ENCODE measurements at regions not wholly inside any gene's neighbourhood (a gene's known extent, or its start where the extent isn't known, plus 50 kb on each side); places are given as distances from the start of the nearest gene placed in this dataset.
"Not testable (repeated sequence)": the region's sequence is repeated elsewhere in the genome, so short reads cannot be mapped to it uniquely, and the experiment has no call there.

DNA sequence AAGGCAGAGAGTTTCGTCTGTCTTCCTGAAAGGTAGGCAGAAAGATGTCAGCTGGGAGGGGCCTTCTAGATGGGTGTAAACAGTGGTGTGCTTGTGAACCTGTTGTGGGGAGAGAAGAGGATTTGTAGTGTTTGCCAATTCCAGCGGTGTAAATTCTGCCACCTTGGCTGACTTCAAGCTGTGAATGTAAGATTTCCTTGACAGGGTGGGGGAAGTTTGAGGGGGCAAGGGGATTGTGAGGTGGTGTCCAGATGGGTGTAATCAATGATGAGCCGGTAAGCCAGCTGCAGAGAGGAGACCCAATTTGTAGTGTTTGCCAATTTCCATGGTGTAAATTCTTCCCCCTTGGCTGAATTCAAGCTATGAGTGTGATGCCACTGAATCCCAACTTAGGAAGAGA, 61.0 kb upstream of the ADGRE5 start:
- Histone ChIP-seq H3K27me3 (no peaks in the 10 kb centered on the region), H3K4me3 (no peak overlapping the region), H3K4me1 (no peaks in the 10 kb centered on the region), H3K27ac (replicated peaks in 1 of 4) (no peak overlapping the region), H3K36me3 (no peaks in the 10 kb centered on the region), H3K9me3 (peaks cover 0 to 11% (median 5%) of the 10 kb centered on the region in 4 donors)
- intact Hi-C loops (cut with DNase I), result no loop called here
- no peak for TF ChIP-seq CTCF (IDR thresholded peaks at IDR 0.05)
- 91% methylated on average over 3 of the region's 3 CpGs for WGBS
- DNase-seq (ENCODE audit: extremely low spot score), result no peak

DNA sequence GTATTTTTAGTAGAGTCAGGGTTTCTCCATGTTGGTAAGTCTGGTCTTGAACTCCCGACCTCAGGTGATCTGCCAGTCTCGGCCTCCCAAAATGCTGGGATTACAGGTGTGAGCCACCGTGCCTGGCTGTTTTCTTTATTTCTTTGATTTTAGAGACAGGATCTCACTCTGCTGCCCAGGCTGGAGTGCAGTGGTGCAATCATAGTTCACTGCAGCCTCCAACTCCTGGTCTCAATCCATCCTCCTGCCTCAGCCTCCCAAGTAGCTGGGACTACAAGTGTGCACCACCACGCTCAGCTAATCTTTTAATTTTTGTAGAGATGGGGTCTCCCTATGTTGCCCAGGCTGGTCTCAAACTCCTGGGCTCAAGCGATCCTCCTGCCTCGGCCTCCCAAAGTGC, 61.5 kb upstream of the ADGRE5 start:
- peaks cover 0 to 11% (median 5%) of the 10 kb centered on the region in 4 donors for H3K9me3 ChIP-seq
- H3K27ac ChIP-seq (replicated peaks in 1 of 4); H3K4me1 ChIP-seq; H3K36me3 ChIP-seq; H3K27me3 ChIP-seq; intact Hi-C loops (cut with DNase I); H3K4me3 ChIP-seq; DNase-seq (ENCODE audit: extremely low spot score): not testable (repeated sequence)
- 91% methylated on average over 6 of the region's 6 CpGs for WGBS

- no peak for DNase-seq (ENCODE audit: extremely low spot score)
- WGBS, result 23% methylated on average over 7 of the region's 12 CpGs
- H3K36me3 ChIP-seq, result no peaks in the 10 kb centered on the region
Observed at GRCh38 chr19:14318873-14319272, 62.4 kb upstream of the ADGRE5 start.

DNA sequence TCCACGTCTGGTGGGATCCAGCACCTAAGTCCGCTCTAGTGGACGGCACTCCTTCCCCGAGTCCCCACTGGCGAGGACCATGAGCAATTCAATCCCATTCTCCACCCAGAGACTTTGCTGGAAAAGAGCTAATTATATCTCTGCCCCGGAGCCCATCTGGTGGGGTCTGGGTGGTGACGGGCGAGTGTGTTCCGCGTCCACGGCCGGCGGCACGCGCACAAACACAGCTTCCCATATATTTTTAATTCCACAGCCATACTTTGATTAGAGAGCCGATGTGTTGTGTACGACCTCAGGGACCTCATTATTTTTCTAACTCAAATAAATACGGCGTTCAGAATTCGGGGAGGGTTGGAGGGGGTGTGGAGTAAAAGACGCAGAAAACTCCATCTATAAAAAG, 64.1 kb upstream of the ADGRE5 start:
- Histone ChIP-seq H3K36me3 (no peaks in the 10 kb centered on the region), H3K4me1 (no peaks in the 10 kb centered on the region), H3K9me3 (peaks cover 0 to 11% (median 5%) of the 10 kb centered on the region in 4 donors), H3K27me3 (no peaks in the 10 kb centered on the region), H3K27ac (replicated peaks in 1 of 4) (no peak overlapping the region), H3K4me3 (no peak overlapping the region)
- TF ChIP-seq EP300 (IDR thresholded peaks at IDR 0.05) (no peak), POLR2AphosphoS5 (IDR thresholded peaks at IDR 0.05) (no peak), CTCF (IDR thresholded peaks at IDR 0.05) (no peak), POLR2A (IDR thresholded peaks at IDR 0.05; ENCODE audit: low read depth) (no peak)
- intact Hi-C loops (cut with DNase I), result no loop called here
- DNase-seq (ENCODE audit: extremely low spot score), result no peak
- WGBS, result 91% methylated on average over 21 of the region's 21 CpGs

More at GRCh38 chr19:14318873-14319272, 62.4 kb upstream of the ADGRE5 start:
- Histone ChIP-seq H3K9me3 (peaks cover 0 to 11% (median 5%) of the 10 kb centered on the region in 4 donors), H3K4me1 (no peaks in the 10 kb centered on the region), H3K4me3 (no peak overlapping the region), H3K27ac (replicated peaks in 1 of 4) (no peak overlapping the region), H3K27me3 (no peaks in the 10 kb centered on the region)
- intact Hi-C loops (cut with DNase I), result no loop called here
- TF ChIP-seq EP300 (IDR thresholded peaks at IDR 0.05), result no peak
- TF ChIP-seq CTCF (IDR thresholded peaks at IDR 0.05), result peak in 1 of 3 experiments; percentile 11

DNA sequence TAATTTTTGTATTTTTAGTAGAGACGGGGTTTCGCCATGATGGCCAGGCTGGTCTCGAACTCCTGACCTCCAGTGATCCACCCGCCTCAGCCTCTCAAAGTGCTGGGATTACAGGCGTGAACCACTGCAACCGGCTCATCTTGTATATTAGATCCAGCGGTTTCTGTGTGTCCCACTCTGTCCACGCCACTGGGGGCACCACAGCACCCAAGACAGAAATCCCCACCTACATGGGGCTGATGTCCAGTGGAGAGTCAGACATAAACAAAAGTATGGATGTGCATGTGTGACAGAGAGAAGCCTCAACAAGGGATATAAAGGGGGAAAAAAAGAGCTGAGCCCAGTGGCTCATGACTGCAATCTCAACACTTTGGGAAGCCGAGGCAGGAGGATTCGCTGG, 65.8 kb upstream of the ADGRE5 start:
- H3K4me3 ChIP-seq, result no peak overlapping the region
- H3K36me3 ChIP-seq, result no peaks in the 10 kb centered on the region
- H3K9me3 ChIP-seq, result peaks cover 0 to 6% (median 2%) of the 10 kb centered on the region in 4 donors
- TF ChIP-seq CTCF (IDR thresholded peaks at IDR 0.05) (no peak), POLR2AphosphoS5 (IDR thresholded peaks at IDR 0.05) (no peak), EP300 (IDR thresholded peaks at IDR 0.05) (no peak), POLR2A (IDR thresholded peaks at IDR 0.05; ENCODE audit: low read depth) (no peak)
- DNase-seq (ENCODE audit: extremely low spot score), result no peak
- 87% methylated on average over 10 of the region's 10 CpGs for WGBS
- intact Hi-C loops (cut with DNase I), result no loop called here
- no peaks in the 10 kb centered on the region for H3K27me3 ChIP-seq
- H3K27ac ChIP-seq (replicated peaks in 1 of 4), result no peak overlapping the region
- H3K4me1 ChIP-seq, result no peaks in the 10 kb centered on the region

Data from esophagus muscularis mucosa (tissue), 4 donors.